WTC11 (cell line): ENCODE measurements at regions not wholly inside any gene's neighbourhood (a gene's known extent, or its start where the extent isn't known, plus 50 kb on each side); places are given as distances from the start of the nearest gene placed in this dataset.
A peak's percentile ranks its signal among the peaks of the same experiment; 100 is the strongest.

ENCODE experiments used
- ATAC-seq: fragments of 200-7000 bp; cut with Tn5 transposase; 2 replicates; pipeline ENCODE4 v1.10.0; 2021; ENCODE audit warnings: mild to moderate bottlenecking, moderate library complexity
- CTCF ChIA-PET: fragments of 300-600 bp; sonication (Branson Sonifier 250); formaldehyde crosslinking; loops from one replicate; lab custom pipeline; 2021; ENCODE audit warnings: antibody characterized with exemption; lab: Charles Lee
- POLR2A ChIA-PET: fragments of 350-600 bp; sonication (Branson Sonifier 250); formaldehyde crosslinking; loops from one replicate; lab custom pipeline; 2021; ENCODE audit warnings: antibody characterized with exemption; lab: Charles Lee
- DNase-seq: peaks from one replicate; pipeline ENCODE4 v3.0.0; 2021; ENCODE audit warnings: low spot score
- H3K27ac Mint-ChIP-seq: 2 replicates; pipeline ENCODE4 v1.8.0; 2021; ENCODE audit warnings: mixed read lengths
- H3K27me3 Mint-ChIP-seq: 2 replicates; pipeline ENCODE4 v1.8.0; 2021; ENCODE audit warnings: low read depth, mild to moderate bottlenecking, moderate library complexity, mixed read lengths
- H3K36me3 Mint-ChIP-seq: 2 replicates; pipeline ENCODE4 v1.8.0; 2021; ENCODE audit warnings: mixed read lengths
- H3K4me1 Mint-ChIP-seq: 2 replicates; pipeline ENCODE4 v1.8.0; 2022; ENCODE audit warnings: mixed read lengths
- H3K4me3 Mint-ChIP-seq: 2 replicates; pipeline ENCODE4 v1.8.0; 2021; ENCODE audit warnings: mild to moderate bottlenecking, moderate library complexity, mixed read lengths
- H3K9me3 Mint-ChIP-seq: 2 replicates; pipeline ENCODE4 v1.8.0; 2021; ENCODE audit warnings: mixed read lengths
- AR ChIP-seq: fragments of 250-450 bp; sonication (Bioruptor Pico); IDR thresholded peaks from 2 replicates; pipeline ENCODE4 v1.9.0; 2021; ENCODE audit warnings: mild to moderate bottlenecking
- CTCF ChIP-seq: fragments of 200-600 bp; IDR thresholded peaks from 2 replicates; pipeline ENCODE4 v1.8.0; 2022; ENCODE audit warnings: antibody characterized with exemption
- ELF4 ChIP-seq: sonication (generic); formaldehyde crosslinking; IDR thresholded peaks from 2 replicates; pipeline ENCODE4 v1.8.1; 2022; ENCODE audit warnings: low read depth, mild to moderate bottlenecking, moderate library complexity, missing genetic modification reagents
- FOXK1 ChIP-seq: sonication (generic); formaldehyde crosslinking; IDR thresholded peaks from 2 replicates; pipeline ENCODE4 v1.8.0; 2022; ENCODE audit warnings: mild to moderate bottlenecking, moderate library complexity, missing genetic modification reagents
- GTF2I ChIP-seq: fragments of 250-450 bp; sonication (Bioruptor Pico); conservative IDR thresholded peaks from 2 replicates; pipeline ENCODE4 v1.4.0; 2021; ENCODE audit warnings: mild to moderate bottlenecking
- JAZF1 ChIP-seq: fragments of 250-450 bp; sonication (Bioruptor Pico); IDR thresholded peaks from 2 replicates; pipeline ENCODE4 v1.9.0; 2021; ENCODE audit warnings: moderate library complexity, mild to moderate bottlenecking, inconsistent platforms
- MYBL2 ChIP-seq: sonication (generic); formaldehyde crosslinking; IDR thresholded peaks from 2 replicates; pipeline ENCODE4 v1.8.1; 2023; ENCODE audit warnings: mild to moderate bottlenecking, moderate library complexity, missing genetic modification reagents
- PREB ChIP-seq: sonication (generic); formaldehyde crosslinking; IDR thresholded peaks from 2 replicates; pipeline ENCODE4 v1.8.1; 2022; ENCODE audit warnings: mild to moderate bottlenecking, missing genetic modification reagents, moderate library complexity, borderline replicate concordance
- ZNF121 ChIP-seq: sonication (generic); formaldehyde crosslinking; IDR thresholded peaks from 2 replicates; pipeline ENCODE4 v1.8.0; 2023; ENCODE audit warnings: missing genetic modification reagents
- ZNF281 ChIP-seq: sonication (generic); formaldehyde crosslinking; IDR thresholded peaks from 2 replicates; pipeline ENCODE4 v1.8.0; 2023; ENCODE audit warnings: mild to moderate bottlenecking, missing genetic modification reagents
- ZNF317 ChIP-seq: sonication (generic); formaldehyde crosslinking; IDR thresholded peaks from 2 replicates; pipeline ENCODE4 v1.8.1; 2023; ENCODE audit warnings: low read depth, mild to moderate bottlenecking, moderate library complexity, missing genetic modification reagents, borderline replicate concordance
- ZNF396 ChIP-seq: fragments of 250-450 bp; sonication (Bioruptor Pico); IDR thresholded peaks from 2 replicates; pipeline ENCODE4 v1.8.0; 2021; ENCODE audit warnings: mild to moderate bottlenecking, moderate library complexity, borderline replicate concordance
- ZNF423 ChIP-seq: fragments of 250-450 bp; sonication (Bioruptor Pico); IDR thresholded peaks from 2 replicates; pipeline ENCODE4 v2.1.2; 2022; ENCODE audit warnings: mild to moderate bottlenecking, moderate library complexity
- TF ChIP-seq, protein P1 (sequence below): sonication (generic); formaldehyde crosslinking; IDR thresholded peaks from 2 replicates; pipeline ENCODE4 v1.8.1; 2023; ENCODE audit warnings: mild to moderate bottlenecking, missing genetic modification reagents, borderline replicate concordance

DNA sequence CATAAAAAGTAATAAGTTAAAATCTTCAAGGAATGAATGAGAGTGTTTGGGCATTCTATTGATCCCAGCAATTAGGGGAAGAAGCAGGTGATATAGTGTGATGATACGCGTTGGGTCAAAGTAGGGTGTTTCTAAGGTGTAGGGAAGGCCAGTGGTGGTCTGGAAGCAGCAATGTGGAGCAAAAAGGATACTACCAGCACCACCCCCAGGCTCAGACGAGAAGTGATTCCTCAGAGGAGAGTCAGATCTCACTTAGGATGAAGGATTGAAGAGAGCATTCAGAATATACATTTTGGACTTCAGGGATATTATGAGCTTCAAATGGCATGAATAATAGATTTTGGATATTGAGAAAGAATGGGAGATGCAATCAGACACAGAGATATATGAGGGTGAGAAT is 497.6 kb downstream of the RMST start (continued):
- no peak for TF ChIP-seq ZNF281 (CRISPR knock-in tag)
- no peak for TF ChIP-seq ZNF423 (CRISPR knock-in tag)
- TF ChIP-seq MYBL2 (CRISPR knock-in tag) = no peak
- no peak for TF ChIP-seq PREB

- peak; percentile 57 for DNase-seq
- ChIA-PET POLR2A (no interaction called here), CTCF (interaction anchor here (0.6 to 2.3 kb wide), 21 partner anchors 8 to 1210 kb away, joined by 3 to 12 read pairs (median 3); no protein-coding TSS in a partner anchor)
- H3K9me3 Mint-ChIP-seq = peaks cover 9% of the 10 kb centered on the region
- no peaks in the 10 kb centered on the region for H3K4me1 Mint-ChIP-seq
- no peak overlapping the region for H3K27ac Mint-ChIP-seq
- TF ChIP-seq ELF4 (CRISPR knock-in tag) = no peak
- peak; percentile 91 for TF ChIP-seq CTCF
- TF ChIP-seq, all 79 proteins: peak for 1
- Mint-ChIP-seq H3K27me3 (no peaks in the 10 kb centered on the region), H3K36me3 (peaks cover 10% of the 10 kb centered on the region), H3K4me3 (no peak overlapping the region)
- peak; percentile 88 for ATAC-seq
Measured at GRCh38 chr12:97960741-97961608, 498.4 kb downstream of the RMST start.

DNA sequence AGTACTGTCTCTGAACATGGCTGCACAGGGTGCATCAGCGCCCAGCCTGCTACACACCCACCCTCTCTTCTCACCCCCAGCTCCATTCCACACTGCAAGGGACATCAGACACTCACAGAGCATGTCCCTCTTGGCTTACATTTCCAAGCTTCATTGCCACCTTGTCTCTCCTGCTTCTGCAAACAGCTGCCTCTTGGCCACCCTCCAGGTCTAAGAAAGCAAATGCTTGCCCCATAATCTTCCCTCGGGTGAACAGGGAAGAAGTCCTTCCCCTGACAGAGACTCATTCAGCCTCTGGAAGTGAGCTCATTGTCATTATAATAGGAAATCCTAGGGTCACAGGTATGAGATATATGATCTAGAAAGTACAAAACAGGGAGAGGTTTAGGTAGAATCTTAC is 505.2 kb downstream of the RMST start:
- DNase-seq = no peak
- no peaks in the 10 kb centered on the region for H3K27me3 Mint-ChIP-seq
- H3K4me3 Mint-ChIP-seq = no peak overlapping the region
- H3K27ac Mint-ChIP-seq = no peak overlapping the region
- CTCF ChIA-PET = no interaction called here
- no peak for TF ChIP-seq GTF2I (CRISPR knock-in tag)
- TF ChIP-seq, protein P1, sequence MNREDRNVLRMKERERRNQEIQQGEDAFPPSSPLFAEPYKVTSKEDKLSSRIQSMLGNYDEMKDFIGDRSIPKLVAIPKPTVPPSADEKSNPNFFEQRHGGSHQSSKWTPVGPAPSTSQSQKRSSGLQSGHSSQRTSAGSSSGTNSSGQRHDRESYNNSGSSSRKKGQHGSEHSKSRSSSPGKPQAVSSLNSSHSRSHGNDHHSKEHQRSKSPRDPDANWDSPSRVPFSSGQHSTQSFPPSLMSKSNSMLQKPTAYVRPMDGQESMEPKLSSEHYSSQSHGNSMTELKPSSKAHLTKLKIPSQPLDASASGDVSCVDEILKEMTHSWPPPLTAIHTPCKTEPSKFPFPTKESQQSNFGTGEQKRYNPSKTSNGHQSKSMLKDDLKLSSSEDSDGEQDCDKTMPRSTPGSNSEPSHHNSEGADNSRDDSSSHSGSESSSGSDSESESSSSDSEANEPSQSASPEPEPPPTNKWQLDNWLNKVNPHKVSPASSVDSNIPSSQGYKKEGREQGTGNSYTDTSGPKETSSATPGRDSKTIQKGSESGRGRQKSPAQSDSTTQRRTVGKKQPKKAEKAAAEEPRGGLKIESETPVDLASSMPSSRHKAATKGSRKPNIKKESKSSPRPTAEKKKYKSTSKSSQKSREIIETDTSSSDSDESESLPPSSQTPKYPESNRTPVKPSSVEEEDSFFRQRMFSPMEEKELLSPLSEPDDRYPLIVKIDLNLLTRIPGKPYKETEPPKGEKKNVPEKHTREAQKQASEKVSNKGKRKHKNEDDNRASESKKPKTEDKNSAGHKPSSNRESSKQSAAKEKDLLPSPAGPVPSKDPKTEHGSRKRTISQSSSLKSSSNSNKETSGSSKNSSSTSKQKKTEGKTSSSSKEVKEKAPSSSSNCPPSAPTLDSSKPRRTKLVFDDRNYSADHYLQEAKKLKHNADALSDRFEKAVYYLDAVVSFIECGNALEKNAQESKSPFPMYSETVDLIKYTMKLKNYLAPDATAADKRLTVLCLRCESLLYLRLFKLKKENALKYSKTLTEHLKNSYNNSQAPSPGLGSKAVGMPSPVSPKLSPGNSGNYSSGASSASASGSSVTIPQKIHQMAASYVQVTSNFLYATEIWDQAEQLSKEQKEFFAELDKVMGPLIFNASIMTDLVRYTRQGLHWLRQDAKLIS (CRISPR knock-in tag) = no peak
- no peak for TF ChIP-seq ZNF423 (CRISPR knock-in tag)
- no peak for TF ChIP-seq FOXK1 (CRISPR knock-in tag)
- TF ChIP-seq ZNF121 (CRISPR knock-in tag) = no peak
- TF ChIP-seq ZNF396 (CRISPR knock-in tag) = no peak
- no peak for TF ChIP-seq ELF4 (CRISPR knock-in tag)
- TF ChIP-seq ZNF317 (CRISPR knock-in tag) = no peak
- no peak for TF ChIP-seq ZNF281 (CRISPR knock-in tag)
- TF ChIP-seq JAZF1 = no peak
- no peak for TF ChIP-seq AR (CRISPR knock-in tag)
- TF ChIP-seq, all 79 proteins: peak for 0
- no peaks in the 10 kb centered on the region for H3K36me3 Mint-ChIP-seq
- ATAC-seq = no peak
- POLR2A ChIA-PET = no interaction called here
- H3K9me3 Mint-ChIP-seq = no peaks in the 10 kb centered on the region
- peaks cover 3% of the 10 kb centered on the region for H3K4me1 Mint-ChIP-seq
